DND-41 (cell line): ENCODE measurements at regions not wholly inside any gene's neighbourhood (a gene's known extent, or its start where the extent isn't known, plus 50 kb on each side); places are given as distances from the start of the nearest gene placed in this dataset.

Source experiments
- CTCF ChIP-seq: IDR thresholded peaks from 2 replicates; pipeline ENCODE4 v1.5.1; 2012; ENCODE audit warnings: borderline replicate concordance, low read length, moderate library complexity, mild to moderate bottlenecking; ENCODE audit not compliant: poor library complexity, severe bottlenecking; ENCODE audit errors: extremely low read depth
- EZH2 ChIP-seq: IDR thresholded peaks from 3 replicates; pipeline ENCODE4 v1.6.1; 2012; ENCODE audit warnings: borderline replicate concordance, low read depth, mild to moderate bottlenecking, moderate library complexity, low read length, inconsistent platforms; ENCODE audit not compliant: severe bottlenecking

- no peak for TF ChIP-seq CTCF
- TF ChIP-seq EZH2 = no peak
Observed at GRCh38 chr6:156659822-156660198, 117.4 kb upstream of the ARID1B start.
